ENCODE measurements at regions not wholly inside any gene's neighbourhood (a gene's known extent, or its start where the extent isn't known, plus 50 kb on each side); places are given as distances from the start of the nearest gene placed in this dataset.

GRCh38 chr7:17060051-17060450 is 178.3 kb upstream of the AGR3 start:
- no peak for TF ChIP-seq CTCF (IDR thresholded peaks at IDR 0.05)
- TF ChIP-seq EZH2 (IDR thresholded peaks at IDR 0.05; ENCODE audit: borderline replicate concordance, insufficient read depth, low read depth, low read length, poor library complexity, severe bottlenecking): no peak

All from B cell (primary cell).